Amniotic epithelial cell (primary cell): ENCODE measurements at regions not wholly inside any gene's neighbourhood (a gene's known extent, or its start where the extent isn't known, plus 50 kb on each side); places are given as distances from the start of the nearest gene placed in this dataset.

Experiments used
- DNase-seq: peaks from one replicate; pipeline ENCODE4 v3.0.0-alpha.2; 2010; ENCODE audit warnings: low read depth

GRCh38 chr11:95307286-95307685 lies 76.3 kb upstream of the SESN3 start:
- no peak for DNase-seq

DNA sequence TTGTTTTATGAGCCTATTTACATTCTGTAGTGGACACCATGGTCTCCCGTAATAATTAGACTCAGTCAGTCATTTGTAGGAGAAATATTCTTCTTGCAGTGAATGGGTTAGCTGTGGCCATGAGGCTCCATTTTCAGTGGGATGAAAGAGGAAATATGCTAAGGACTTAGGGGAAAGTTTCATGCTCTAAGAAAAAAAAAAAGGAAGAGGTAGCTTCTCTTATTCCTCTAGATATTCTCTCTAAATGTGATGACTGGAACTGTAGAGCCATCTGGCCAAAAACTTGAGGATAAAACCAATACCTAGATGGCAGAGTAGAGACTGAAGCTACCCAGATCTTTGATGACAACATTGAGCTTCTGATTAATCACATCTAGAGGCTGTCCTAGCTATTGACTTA lies 75.8 kb upstream of the SESN3 start:
- no peak for DNase-seq

DNA sequence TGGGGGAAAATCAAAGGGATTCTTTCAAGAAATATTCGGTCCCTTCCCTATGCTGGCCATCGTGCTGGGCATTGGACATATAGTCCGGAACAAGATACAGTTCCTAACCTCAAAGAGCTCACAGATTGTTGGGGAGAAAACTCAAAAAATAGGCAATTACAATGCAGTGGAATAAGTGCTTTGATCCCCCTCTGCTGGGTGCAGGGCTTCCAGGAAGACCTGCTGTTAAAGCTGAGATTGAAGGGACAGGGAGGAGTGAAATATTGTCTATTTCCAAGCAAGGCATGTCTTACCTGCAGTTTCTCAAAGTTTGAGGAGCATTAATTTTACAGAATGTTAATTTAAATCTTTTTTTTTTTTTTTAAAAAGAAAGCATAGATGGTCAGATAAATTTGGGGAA lies 75.1 kb upstream of the SESN3 start:
- no peak for DNase-seq

GRCh38 chr11:95305705-95306104 lies 74.7 kb upstream of the SESN3 start:
- no peak for DNase-seq

GRCh38 chr11:95304777-95305176 lies 73.8 kb upstream of the SESN3 start:
- DNase-seq, result no peak

DNA sequence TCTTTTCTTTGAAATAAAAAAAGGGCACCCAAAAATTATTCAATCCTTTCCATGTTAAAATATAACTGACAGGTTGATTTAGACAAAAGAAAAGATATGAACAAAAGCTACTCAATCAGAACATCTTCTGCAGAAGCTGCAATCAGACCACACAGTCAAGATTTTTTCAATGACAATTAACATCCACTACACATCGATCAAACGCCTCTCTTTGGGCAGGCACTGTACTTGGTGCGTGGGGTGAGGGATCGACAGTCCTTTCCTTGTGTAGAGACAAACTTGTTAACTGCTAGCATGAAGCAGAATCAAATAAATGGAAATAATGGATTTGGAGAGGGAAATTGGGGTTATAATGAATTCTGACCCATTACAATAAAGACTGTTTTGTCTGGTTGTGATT lies 71.2 kb upstream of the SESN3 start:
- DNase-seq, result no peak

DNA sequence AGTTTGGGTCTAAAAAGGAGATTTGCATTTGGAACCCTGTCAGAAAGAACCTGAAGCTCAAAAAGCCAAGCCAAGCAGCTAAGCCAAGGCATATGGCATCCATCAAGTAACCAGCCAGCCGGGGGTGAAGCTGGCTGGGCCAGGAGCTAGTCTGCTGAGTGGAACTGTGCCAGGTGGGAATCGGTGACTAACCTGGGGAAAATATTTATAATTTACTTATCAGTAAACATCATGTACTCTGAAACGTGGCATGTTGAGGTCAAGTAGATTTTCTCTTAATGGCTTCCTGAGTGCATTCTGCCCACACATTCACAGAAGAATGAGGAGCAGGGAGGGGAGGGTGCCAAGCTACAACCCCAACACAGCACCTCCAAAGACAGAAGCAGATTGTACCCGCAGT lies 70.5 kb upstream of the SESN3 start:
- DNase-seq, result peak; percentile 83

DNA sequence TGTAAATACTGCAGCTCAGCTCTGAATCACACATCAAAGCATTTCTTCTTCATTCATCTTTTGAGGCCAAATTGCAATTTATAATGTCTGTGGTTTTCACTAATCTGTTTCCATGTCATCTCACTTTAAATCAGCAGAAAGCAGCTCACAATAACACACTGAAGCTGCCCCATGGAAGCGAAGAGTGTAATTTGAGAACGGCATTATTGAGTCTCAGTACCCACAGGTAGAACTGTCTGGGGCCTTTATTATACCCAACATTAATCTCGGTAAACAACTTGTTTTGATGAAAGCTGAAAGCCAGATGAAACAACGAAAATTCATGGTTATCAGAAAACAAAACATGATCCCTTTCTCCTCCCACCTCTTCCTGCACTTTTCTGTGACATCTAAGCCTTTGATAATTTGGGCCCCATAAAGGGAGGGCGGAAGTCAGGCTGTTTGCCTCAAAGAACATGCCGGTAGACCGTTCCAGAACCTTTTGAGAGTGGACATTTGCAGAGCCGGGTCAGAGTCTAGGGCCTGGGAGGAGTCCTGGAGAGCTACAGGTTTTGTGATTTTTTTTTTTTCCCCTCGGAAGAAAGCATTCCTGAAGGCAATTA lies 68.2 kb upstream of the SESN3 start:
- DNase-seq, result peak; percentile 85

- DNase-seq, result no peak
Observed at GRCh38 chr11:95297680-95298452, 66.9 kb upstream of the SESN3 start.

DNA sequence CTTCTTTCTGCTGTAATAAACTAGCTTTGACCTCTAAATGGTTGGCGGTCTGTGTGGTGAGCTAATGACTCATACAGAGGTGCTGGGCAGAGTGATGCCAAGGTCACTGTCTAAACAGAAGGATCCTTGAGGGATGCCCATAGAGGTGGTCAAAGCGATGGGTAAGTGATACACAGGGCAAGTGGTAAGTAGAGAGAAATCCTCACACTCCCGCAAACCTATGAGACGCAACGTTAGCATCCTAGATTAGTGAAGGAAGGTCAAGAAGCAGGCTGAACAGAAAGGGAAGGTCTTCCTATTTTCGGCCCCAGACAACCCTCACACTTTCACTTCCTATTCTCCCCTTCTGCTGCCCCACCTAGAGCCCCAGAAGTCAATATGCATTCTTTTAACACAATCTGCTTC lies 65.6 kb upstream of the SESN3 start:
- peak; percentile 23 for DNase-seq

DNA sequence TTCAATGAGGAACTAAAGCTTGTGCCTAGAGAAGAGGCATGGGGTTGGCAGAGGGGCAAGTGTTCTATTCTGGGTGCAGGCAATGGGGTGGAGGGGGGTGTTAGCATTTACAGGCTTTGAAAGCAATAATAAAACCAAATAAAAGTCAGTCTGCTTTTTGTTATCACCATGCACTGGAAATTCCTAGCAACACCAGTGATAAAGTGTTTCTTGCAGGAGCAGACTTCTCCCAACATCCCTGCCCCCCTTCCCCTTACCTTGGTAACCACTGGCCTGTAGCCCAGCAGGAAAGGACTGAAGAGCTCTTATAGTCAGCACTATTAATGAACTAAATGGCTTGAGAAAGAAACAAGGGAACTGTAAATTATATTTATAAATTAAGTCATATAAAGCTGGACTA lies 65.2 kb upstream of the SESN3 start:
- peak; percentile 38 for DNase-seq

- no peak for DNase-seq
Observed at GRCh38 chr11:95295382-95296149, 64.6 kb upstream of the SESN3 start.

- no peak for DNase-seq
Observed at GRCh38 chr11:95294701-95295100, 63.7 kb upstream of the SESN3 start.

DNA sequence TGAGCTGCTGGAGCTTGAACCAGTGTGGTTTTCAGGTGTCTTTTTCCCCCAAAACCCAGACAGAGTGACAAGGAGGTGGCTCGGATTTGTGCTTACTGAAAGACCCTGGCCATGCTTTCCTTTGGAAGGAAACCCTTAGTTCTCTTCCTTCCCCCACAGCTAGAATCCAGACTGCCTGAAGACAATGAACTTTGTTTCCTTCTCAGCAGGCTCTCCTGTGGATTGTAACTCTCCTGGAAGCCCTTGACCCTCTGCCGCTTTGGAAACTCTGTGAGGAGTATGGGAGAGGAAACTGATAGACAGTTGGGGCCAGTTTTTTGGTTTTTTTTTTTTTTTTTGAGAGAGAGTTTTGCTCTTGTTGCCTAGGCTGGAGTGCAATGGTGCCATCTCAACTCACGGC lies 62.1 kb upstream of the SESN3 start:
- DNase-seq, result no peak

GRCh38 chr11:95291946-95292345 lies 60.9 kb upstream of the SESN3 start:
- DNase-seq, result no peak

DNA sequence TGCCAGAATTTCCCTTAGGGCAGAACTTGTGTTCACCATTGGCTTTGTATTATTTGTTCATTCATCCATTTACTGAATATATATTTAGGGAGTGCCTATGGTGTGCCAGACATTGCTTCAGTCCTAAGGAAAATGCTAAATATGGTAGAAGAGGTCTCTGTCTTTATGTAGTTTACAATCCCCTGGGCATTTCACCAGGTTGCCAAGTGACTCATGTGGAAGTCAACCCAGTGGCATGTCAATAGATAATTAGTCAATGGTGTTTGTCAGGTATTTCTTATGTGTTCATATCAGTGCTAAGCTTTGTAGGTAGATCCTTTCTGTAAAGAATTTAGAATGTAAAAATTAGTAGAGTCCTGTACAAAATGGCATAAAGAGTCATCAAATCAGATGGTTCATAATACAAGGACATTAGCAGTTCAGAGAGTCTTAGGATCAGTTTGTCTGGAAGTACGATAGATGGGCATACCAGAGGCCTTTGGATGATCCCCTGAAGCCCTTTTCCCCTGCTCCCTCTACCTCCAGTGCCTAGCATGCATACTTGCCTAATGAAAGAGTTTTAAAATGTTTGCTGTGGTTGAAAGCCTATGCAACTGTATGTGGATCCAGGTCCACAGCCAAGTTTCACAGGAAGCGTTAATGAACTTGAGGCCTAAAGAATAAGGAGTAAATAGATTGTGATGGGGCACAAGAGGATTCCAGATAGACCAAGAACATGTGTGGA lies 58.5 kb upstream of the SESN3 start:
- no peak for DNase-seq

GRCh38 chr11:95284057-95285052 lies 53.4 kb upstream of the SESN3 start:
- no peak for DNase-seq

- peak; percentile 97 for DNase-seq
Observed at GRCh38 chr11:95283650-95284049, 52.6 kb upstream of the SESN3 start.

DNA sequence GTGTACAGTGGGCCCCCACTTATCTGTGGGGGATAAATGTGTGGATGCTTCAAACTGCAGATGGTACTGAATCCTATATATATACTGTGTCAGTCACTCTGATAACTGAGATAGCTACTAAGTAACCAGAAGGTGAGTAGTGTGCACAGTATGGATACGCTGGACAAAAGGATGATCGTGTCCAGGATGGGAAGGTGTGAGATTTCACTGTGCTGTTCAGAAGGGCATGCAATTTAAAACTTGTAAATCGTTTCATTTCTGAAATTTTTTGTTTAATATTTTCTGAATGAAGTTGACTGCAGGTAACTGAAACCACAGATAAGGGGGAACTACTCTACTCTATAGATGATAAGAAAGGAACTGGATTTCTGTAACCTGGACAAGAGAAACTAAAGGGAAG lies 52.1 kb upstream of the SESN3 start:
- DNase-seq, result no peak

DNA sequence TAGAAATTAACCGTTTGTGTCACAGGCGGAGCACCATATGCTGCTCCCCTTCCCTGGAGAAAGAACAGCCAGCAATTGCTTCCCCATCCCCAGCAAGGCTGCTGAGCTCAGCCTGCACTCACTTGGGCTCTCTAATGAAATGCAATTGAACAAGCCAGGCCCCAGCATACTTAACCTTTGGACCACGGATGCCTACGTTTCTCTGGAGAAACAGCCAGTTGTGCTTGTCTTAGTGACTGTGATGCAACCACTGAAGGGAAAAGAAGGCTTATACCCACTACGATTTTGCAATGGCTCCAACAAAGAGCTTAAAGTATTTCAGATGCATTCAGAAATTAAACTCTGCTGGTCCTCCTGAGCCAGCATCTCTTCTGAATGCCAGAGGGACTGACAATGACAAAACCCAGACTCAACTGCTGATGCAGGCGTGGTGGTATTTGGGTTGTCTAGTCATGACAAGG lies 51.3 kb upstream of the SESN3 start:
- peak; percentile 88 for DNase-seq
